ENCODE measurements at regions not wholly inside any gene's neighbourhood (a gene's known extent, or its start where the extent isn't known, plus 50 kb on each side); places are given as distances from the start of the nearest gene placed in this dataset.

GRCh38 chr20:57797401-57797800 lies 87.6 kb upstream of the PMEPA1 start:
- no peaks in the 10 kb centered on the region for H3K27me3 ChIP-seq (ENCODE audit: low read length)
- no peaks in the 10 kb centered on the region for H3K79me2 ChIP-seq (ENCODE audit: low read length)
- H3K9me3 ChIP-seq (ENCODE audit: low read length) = no peaks in the 10 kb centered on the region
- H2AFZ ChIP-seq (ENCODE audit: low read length) = no peak overlapping the region
- H3K36me3 ChIP-seq (ENCODE audit: low read depth, low read length) = no peaks in the 10 kb centered on the region
- no peak for ATAC-seq
- BruUV-seq (replicated peaks) = no TSS peak
- intact Hi-C loops (cut with micrococcal nuclease) = no loop called here
- ChIA-PET POLR2A (ENCODE audit: unreplicated experiment) (no interaction called here), CTCF (no interaction called here)
- H3F3A ChIP-seq (ENCODE audit: low read length, unreplicated experiment) = no peaks in the 10 kb centered on the region
- no peak overlapping the region for H3K4me2 ChIP-seq (ENCODE audit: low read length)
- TF ChIP-seq CTCF (conservative IDR thresholded peaks at IDR 0.05; ENCODE audit: low read depth, low read length) (no peak), EZH2phosphoT487 (IDR thresholded peaks at IDR 0.05; ENCODE audit: borderline replicate concordance, low read length) (no peak), EZH2 (IDR thresholded peaks at IDR 0.05; ENCODE audit: low read length, unreplicated experiment) (no peak)
- no peaks in the 10 kb centered on the region for H3K9me2 ChIP-seq (replicated peaks; ENCODE audit: low read length)
- no peak overlapping the region for H3K9ac ChIP-seq (ENCODE audit: low read length)
- peaks cover 37% of the 10 kb centered on the region for H3K4me1 ChIP-seq (ENCODE audit: insufficient read depth, low read length)
- DNase-seq = no peak
- no peak overlapping the region for H3K4me3 ChIP-seq (ENCODE audit: low read length)
- no peak overlapping the region for H3K27ac ChIP-seq (ENCODE audit: low read length)
- H4K20me1 ChIP-seq (ENCODE audit: low read length) = no peaks in the 10 kb centered on the region

DNA sequence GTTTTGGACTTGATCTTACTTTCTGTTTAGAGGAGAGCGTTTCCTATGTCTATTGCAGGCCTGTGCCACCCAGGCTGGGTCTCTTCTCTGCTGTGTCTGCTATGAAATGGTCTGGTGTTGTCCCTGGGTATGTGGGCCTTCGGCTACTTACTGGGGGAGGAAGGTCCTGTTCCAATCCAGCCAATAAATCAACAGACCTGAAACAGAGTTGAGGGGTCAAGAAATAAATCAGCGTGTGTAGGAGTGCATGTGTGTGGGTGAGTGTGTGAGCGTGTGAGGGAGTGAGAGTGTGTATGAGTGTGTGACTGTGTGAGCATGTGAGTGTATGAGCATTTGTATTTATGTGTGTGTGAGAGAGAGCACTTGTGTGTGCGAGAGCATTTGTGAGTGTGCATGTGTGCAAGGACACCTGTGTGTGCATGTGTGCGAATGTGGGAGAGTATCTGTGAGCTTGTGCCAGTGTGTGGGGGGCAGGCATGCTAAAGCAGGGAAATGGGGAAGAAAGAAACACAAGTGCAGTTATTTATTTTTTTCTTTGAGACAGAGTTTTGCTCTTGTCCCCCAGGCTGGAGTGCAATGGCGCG lies 86.3 kb upstream of the PMEPA1 start:
- BruUV-seq (replicated peaks) = no TSS peak
- DNase-seq = no peak
- POLR2A ChIA-PET (ENCODE audit: unreplicated experiment) = no interaction called here
- no peak for ATAC-seq
- Histone ChIP-seq H4K20me1 (ENCODE audit: low read length) (no peaks in the 10 kb centered on the region), H3K4me2 (ENCODE audit: low read length) (peak overlapping the region; percentile 55), H3K9ac (ENCODE audit: low read length) (peak overlapping the region; percentile 23; the same call in 1 of the 2 replicates), H3K27me3 (ENCODE audit: low read length) (no peaks in the 10 kb centered on the region), H2AFZ (ENCODE audit: low read length) (no peak overlapping the region), H3K9me2 (replicated peaks; ENCODE audit: low read length) (no peaks in the 10 kb centered on the region), H3K79me2 (ENCODE audit: low read length) (no peaks in the 10 kb centered on the region), H3F3A (ENCODE audit: low read length, unreplicated experiment) (no peaks in the 10 kb centered on the region), H3K27ac (ENCODE audit: low read length) (peak overlapping the region; percentile 83), H3K9me3 (ENCODE audit: low read length) (no peaks in the 10 kb centered on the region), H3K4me1 (ENCODE audit: insufficient read depth, low read length) (peaks cover 45% of the 10 kb centered on the region), H3K4me3 (ENCODE audit: low read length) (no peak overlapping the region), H3K36me3 (ENCODE audit: low read depth, low read length) (no peaks in the 10 kb centered on the region)
- intact Hi-C loops (cut with micrococcal nuclease) = no loop called here
- CTCF ChIA-PET = no interaction called here
- TF ChIP-seq EZH2phosphoT487 (IDR thresholded peaks at IDR 0.05; ENCODE audit: borderline replicate concordance, low read length) = no peak
- no peak for TF ChIP-seq CTCF (conservative IDR thresholded peaks at IDR 0.05; ENCODE audit: low read depth, low read length)
- TF ChIP-seq EZH2 (IDR thresholded peaks at IDR 0.05; ENCODE audit: low read length, unreplicated experiment) = no peak

DNA sequence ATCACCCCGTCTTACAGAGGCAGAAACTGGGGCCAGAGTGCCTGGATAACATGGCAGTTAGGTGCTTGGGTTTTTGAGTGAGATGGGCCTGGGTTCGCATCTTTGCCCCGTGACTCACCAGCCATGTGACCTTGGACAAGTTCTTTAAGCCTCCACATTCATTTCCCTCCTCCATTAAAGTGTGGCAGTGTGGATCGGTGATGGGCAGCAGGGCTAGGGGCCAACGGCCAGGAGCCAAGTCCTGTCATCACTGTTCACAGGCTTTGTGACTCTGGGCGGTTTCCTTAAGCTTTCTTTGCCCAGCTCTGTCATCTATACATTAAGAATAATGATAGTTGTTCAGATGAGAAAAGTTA lies 85.5 kb upstream of the PMEPA1 start:
- ChIA-PET CTCF (no interaction called here), POLR2A (ENCODE audit: unreplicated experiment) (no interaction called here)
- peak overlapping the region; percentile 23; the same call in 1 of the 2 replicates for H3K9ac ChIP-seq (ENCODE audit: low read length)
- peak overlapping the region; percentile 55 for H3K4me2 ChIP-seq (ENCODE audit: low read length)
- no peak overlapping the region for H3K4me3 ChIP-seq (ENCODE audit: low read length)
- no peaks in the 10 kb centered on the region for H3K9me3 ChIP-seq (ENCODE audit: low read length)
- DNase-seq (peak; percentile 86), ATAC-seq (peak; percentile 61)
- no peaks in the 10 kb centered on the region for H3K79me2 ChIP-seq (ENCODE audit: low read length)
- H3K36me3 ChIP-seq (ENCODE audit: low read depth, low read length) = no peaks in the 10 kb centered on the region
- H3K4me1 ChIP-seq (ENCODE audit: insufficient read depth, low read length) = peaks cover 45% of the 10 kb centered on the region
- intact Hi-C loops (cut with micrococcal nuclease) = no loop called here
- peak overlapping the region; percentile 83 for H3K27ac ChIP-seq (ENCODE audit: low read length)
- H2AFZ ChIP-seq (ENCODE audit: low read length) = peak overlapping the region; percentile 58
- TF ChIP-seq EZH2 (IDR thresholded peaks at IDR 0.05; ENCODE audit: low read length, unreplicated experiment) = no peak
- TF ChIP-seq EZH2phosphoT487 (IDR thresholded peaks at IDR 0.05; ENCODE audit: borderline replicate concordance, low read length) = no peak
- TF ChIP-seq CTCF (conservative IDR thresholded peaks at IDR 0.05; ENCODE audit: low read depth, low read length) = no peak
- no peaks in the 10 kb centered on the region for H3K9me2 ChIP-seq (replicated peaks; ENCODE audit: low read length)
- no peaks in the 10 kb centered on the region for H3K27me3 ChIP-seq (ENCODE audit: low read length)
- BruUV-seq (replicated peaks) = no TSS peak
- H4K20me1 ChIP-seq (ENCODE audit: low read length) = no peaks in the 10 kb centered on the region
- H3F3A ChIP-seq (ENCODE audit: low read length, unreplicated experiment) = no peaks in the 10 kb centered on the region
